ENCODE measurements at regions not wholly inside any gene's neighbourhood (a gene's known extent, or its start where the extent isn't known, plus 50 kb on each side); places are given as distances from the start of the nearest gene placed in this dataset.

GRCh38 chr11:113528982-113529381, 53.8 kb upstream of the DRD2 start:
- Mint-ChIP-seq H3K27me3 (ENCODE audit: low read depth, unreplicated experiment) (peaks cover 14% of the 10 kb centered on the region), H3K36me3 (ENCODE audit: low read depth, unreplicated experiment) (no peaks in the 10 kb centered on the region), H3K27ac (ENCODE audit: unreplicated experiment) (peak overlapping the region; percentile 4), H3K4me3 (ENCODE audit: unreplicated experiment) (no peak overlapping the region), H3K9me3 (ENCODE audit: unreplicated experiment) (no peaks in the 10 kb centered on the region), H3K4me1 (ENCODE audit: low read depth, unreplicated experiment) (peaks cover 12% of the 10 kb centered on the region)
- H3K9ac ChIP-seq (ENCODE audit: low read length), result no peak overlapping the region
- H2AFZ ChIP-seq (ENCODE audit: low read depth, low read length), result no peak overlapping the region
- H4K20me1 ChIP-seq (ENCODE audit: insufficient read depth, low read length), result no peaks in the 10 kb centered on the region
- no peaks in the 10 kb centered on the region for H3K36me3 ChIP-seq (ENCODE audit: insufficient read depth, low read length)
- TF ChIP-seq EZH2 (IDR thresholded peaks at IDR 0.05; ENCODE audit: insufficient read depth, low read length), result no peak
- TF ChIP-seq CTCF (IDR thresholded peaks at IDR 0.05; ENCODE audit: insufficient read depth, low read depth, low read length), result no peak
- no peak overlapping the region for H3K4me3 ChIP-seq (ENCODE audit: insufficient read depth, low read depth, low read length)
- H3K9me3 ChIP-seq (ENCODE audit: insufficient read depth, low read depth, low read length), result no peaks in the 10 kb centered on the region
- DNase-seq (ENCODE audit: low read depth) (peak; percentile 58), FAIRE-seq (no peak)
- no peak overlapping the region for H3K4me2 ChIP-seq (ENCODE audit: low read length)
- no peaks in the 10 kb centered on the region for H3K27me3 ChIP-seq (ENCODE audit: insufficient read depth, low read length)
- H3K27ac ChIP-seq (ENCODE audit: low read depth, low read length), result no peak overlapping the region
- no peaks in the 10 kb centered on the region for H3K79me2 ChIP-seq (ENCODE audit: insufficient read depth, low read length)
- no peaks in the 10 kb centered on the region for H3K4me1 ChIP-seq (ENCODE audit: insufficient read depth, low read length)

GRCh38 chr11:113526521-113526920, 51.3 kb upstream of the DRD2 start:
- no peak overlapping the region for H3K27ac Mint-ChIP-seq (ENCODE audit: unreplicated experiment)
- Histone ChIP-seq H3K9me3 (ENCODE audit: insufficient read depth, low read depth, low read length) (no peaks in the 10 kb centered on the region), H4K20me1 (ENCODE audit: insufficient read depth, low read length) (no peaks in the 10 kb centered on the region), H3K4me2 (ENCODE audit: low read length) (no peak overlapping the region), H3K79me2 (ENCODE audit: insufficient read depth, low read length) (no peaks in the 10 kb centered on the region), H3K27me3 (ENCODE audit: insufficient read depth, low read length) (no peaks in the 10 kb centered on the region), H3K36me3 (ENCODE audit: insufficient read depth, low read length) (no peaks in the 10 kb centered on the region), H3K9ac (ENCODE audit: low read length) (no peak overlapping the region), H3K27ac (ENCODE audit: low read depth, low read length) (no peak overlapping the region), H3K4me1 (ENCODE audit: insufficient read depth, low read length) (no peaks in the 10 kb centered on the region), H3K4me3 (ENCODE audit: insufficient read depth, low read depth, low read length) (no peak overlapping the region), H2AFZ (ENCODE audit: low read depth, low read length) (no peak overlapping the region)
- H3K4me3 Mint-ChIP-seq (ENCODE audit: unreplicated experiment), result no peak overlapping the region
- no peaks in the 10 kb centered on the region for H3K9me3 Mint-ChIP-seq (ENCODE audit: unreplicated experiment)
- peaks cover 8% of the 10 kb centered on the region for H3K27me3 Mint-ChIP-seq (ENCODE audit: low read depth, unreplicated experiment)
- H3K36me3 Mint-ChIP-seq (ENCODE audit: low read depth, unreplicated experiment), result no peaks in the 10 kb centered on the region
- DNase-seq (ENCODE audit: low read depth), result no peak
- FAIRE-seq, result no peak
- H3K4me1 Mint-ChIP-seq (ENCODE audit: low read depth, unreplicated experiment), result peaks cover 9% of the 10 kb centered on the region
- TF ChIP-seq CTCF (IDR thresholded peaks at IDR 0.05; ENCODE audit: insufficient read depth, low read depth, low read length) (no peak), EZH2 (IDR thresholded peaks at IDR 0.05; ENCODE audit: insufficient read depth, low read length) (no peak)

All from astrocyte (in vitro differentiated cells and primary cell).